ENCODE measurements at regions not wholly inside any gene's neighbourhood (a gene's known extent, or its start where the extent isn't known, plus 50 kb on each side); places are given as distances from the start of the nearest gene placed in this dataset.

GRCh38 chr18:22628795-22629510 is 211.2 kb upstream of the CTAGE1 start:
- no peak for DNase-seq

GRCh38 chr18:22630980-22631379 is 213.3 kb upstream of the CTAGE1 start:
- no peak for DNase-seq

- no peak for DNase-seq
Measured at GRCh38 chr18:22632191-22632590, 214.5 kb upstream of the CTAGE1 start.

- DNase-seq: no peak
Measured at GRCh38 chr18:22634464-22634863, 216.7 kb upstream of the CTAGE1 start.

GRCh38 chr18:22637787-22638186 is 220.1 kb upstream of the CTAGE1 start:
- DNase-seq: no peak

- no peak for DNase-seq
Measured at GRCh38 chr18:22639026-22639463, 221.3 kb upstream of the CTAGE1 start.

- no peak for DNase-seq
Measured at GRCh38 chr18:22639561-22639960, 221.8 kb upstream of the CTAGE1 start.

- no peak for DNase-seq
Measured at GRCh38 chr18:22640281-22640842, 222.6 kb upstream of the CTAGE1 start.

- no peak for DNase-seq
Measured at GRCh38 chr18:22641958-22642357, 224.2 kb upstream of the CTAGE1 start.

- DNase-seq: no peak
Measured at GRCh38 chr18:22643731-22644130, 226.0 kb upstream of the CTAGE1 start.

GRCh38 chr18:22650247-22650646 is 232.5 kb upstream of the CTAGE1 start:
- no peak for DNase-seq

- DNase-seq: no peak
Measured at GRCh38 chr18:22657619-22658018, 239.9 kb upstream of the CTAGE1 start.

GRCh38 chr18:22658318-22658717 is 240.6 kb upstream of the CTAGE1 start:
- DNase-seq: no peak

- DNase-seq: no peak
Measured at GRCh38 chr18:22663378-22663777, 245.7 kb upstream of the CTAGE1 start.

- no peak for DNase-seq
Measured at GRCh38 chr18:22666411-22666940, 248.8 kb upstream of the CTAGE1 start.

GRCh38 chr18:22667156-22667555 is 249.4 kb upstream of the CTAGE1 start:
- no peak for DNase-seq

GRCh38 chr18:22667616-22668422 is 250.1 kb upstream of the CTAGE1 start:
- no peak for DNase-seq

- no peak for DNase-seq
Measured at GRCh38 chr18:22668496-22668895, 250.8 kb upstream of the CTAGE1 start.

- DNase-seq: no peak
Measured at GRCh38 chr18:22670914-22671313, 253.2 kb upstream of the CTAGE1 start.

GRCh38 chr18:22673182-22673862 is 255.6 kb upstream of the CTAGE1 start:
- no peak for DNase-seq

- DNase-seq: no peak
Measured at GRCh38 chr18:22674272-22674671, 256.6 kb upstream of the CTAGE1 start.

- DNase-seq: no peak
Measured at GRCh38 chr18:22675006-22675405, 257.3 kb upstream of the CTAGE1 start.

GRCh38 chr18:22676423-22676822 is 256.7 kb upstream of the RBBP8 start:
- no peak for DNase-seq
